A204.1 (cell line): ENCODE measurements at regions not wholly inside any gene's neighbourhood (a gene's known extent, or its start where the extent isn't known, plus 50 kb on each side); places are given as distances from the start of the nearest gene placed in this dataset.

Experiments
- FAIRE-seq: peaks from 2 replicates; lab custom pipeline; 2012; peaks lifted over from hg19 to GRCh38; lab: Jason Lieb, UNC

DNA sequence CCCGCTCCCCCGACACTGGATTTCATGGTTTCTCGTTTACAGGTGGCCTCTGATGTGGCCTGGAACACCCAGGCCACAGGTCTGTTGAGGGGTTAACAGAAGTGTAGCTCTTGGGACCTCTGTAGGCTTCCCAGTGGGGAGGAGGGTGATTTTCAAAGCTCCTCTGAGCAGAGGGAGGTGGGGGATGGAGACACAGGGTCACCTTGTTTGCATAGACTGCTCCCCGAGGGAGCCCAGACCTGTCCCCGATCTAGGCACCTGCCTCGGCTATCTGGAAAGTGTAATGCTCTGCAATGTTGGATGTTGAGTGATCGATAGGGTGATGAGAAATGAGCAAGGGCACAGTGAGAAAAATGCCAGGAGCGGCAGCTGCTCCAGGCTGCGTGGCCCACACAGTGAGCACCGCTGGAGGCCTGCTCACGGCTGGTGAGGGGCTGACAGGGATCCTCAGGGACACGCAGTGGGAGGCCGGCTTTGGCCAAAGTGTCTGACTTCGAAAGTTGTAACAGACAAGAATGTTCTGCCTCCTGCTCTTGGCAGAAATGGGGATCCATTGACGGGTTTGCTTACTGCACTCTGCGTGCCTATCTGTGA, 594.1 kb downstream of the BRD1 start:
- no peak for FAIRE-seq

DNA sequence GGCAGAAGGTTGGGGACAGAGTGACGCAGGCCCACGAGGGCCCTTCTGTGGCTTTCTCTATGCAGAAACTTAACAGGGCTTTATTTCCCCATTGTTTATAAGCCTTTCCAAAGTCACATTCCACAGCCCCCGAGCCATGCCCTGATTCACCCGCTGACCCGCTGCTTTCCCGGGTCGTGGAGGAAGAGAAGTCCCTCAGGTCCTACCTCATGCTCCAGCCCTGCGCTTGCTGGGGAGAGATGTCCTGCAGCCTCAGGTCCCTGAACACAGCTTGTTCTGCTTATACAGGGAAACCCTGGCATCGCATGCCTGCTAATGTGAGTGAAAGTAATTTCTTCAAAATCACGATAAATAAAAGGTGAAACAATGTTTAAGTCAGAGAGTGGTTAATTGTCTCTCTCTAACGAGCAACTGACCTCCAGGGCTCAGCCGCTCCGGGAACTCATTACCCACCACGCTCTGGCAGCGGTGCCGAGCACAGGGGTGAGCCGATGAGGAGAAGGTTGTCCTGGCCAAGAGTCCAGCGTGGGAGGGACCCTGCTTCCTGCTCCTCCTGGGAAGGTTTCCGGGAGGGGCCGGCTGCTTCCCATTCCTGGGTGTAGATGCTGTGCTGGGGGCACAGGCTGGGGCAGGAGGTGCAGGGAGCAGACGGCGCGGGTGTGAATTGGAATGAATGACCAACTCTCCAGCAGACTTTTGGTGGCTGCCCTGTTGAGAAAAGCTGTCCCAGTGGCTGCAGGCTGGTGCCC, 595.2 kb downstream of the BRD1 start:
- FAIRE-seq: no peak

DNA sequence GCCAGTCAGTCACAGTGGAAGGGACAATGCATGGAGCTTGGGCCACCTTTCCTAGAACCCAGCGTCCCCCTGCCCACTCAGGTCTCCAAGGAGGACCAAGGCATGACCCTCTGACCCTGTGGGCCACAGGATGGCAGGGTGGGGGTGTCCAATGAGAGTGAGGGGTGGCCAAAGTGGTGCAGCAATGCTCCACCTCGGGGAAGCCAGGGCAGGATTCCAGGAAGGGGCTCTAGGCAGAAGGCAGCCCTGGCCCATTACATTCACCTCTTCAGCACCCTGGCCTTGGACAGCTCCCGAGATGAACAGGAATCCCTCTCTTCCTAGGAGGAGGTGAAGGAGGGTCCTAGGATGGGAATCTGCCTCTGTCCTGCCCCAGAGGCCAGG, 597.5 kb downstream of the BRD1 start:
- FAIRE-seq: no peak

DNA sequence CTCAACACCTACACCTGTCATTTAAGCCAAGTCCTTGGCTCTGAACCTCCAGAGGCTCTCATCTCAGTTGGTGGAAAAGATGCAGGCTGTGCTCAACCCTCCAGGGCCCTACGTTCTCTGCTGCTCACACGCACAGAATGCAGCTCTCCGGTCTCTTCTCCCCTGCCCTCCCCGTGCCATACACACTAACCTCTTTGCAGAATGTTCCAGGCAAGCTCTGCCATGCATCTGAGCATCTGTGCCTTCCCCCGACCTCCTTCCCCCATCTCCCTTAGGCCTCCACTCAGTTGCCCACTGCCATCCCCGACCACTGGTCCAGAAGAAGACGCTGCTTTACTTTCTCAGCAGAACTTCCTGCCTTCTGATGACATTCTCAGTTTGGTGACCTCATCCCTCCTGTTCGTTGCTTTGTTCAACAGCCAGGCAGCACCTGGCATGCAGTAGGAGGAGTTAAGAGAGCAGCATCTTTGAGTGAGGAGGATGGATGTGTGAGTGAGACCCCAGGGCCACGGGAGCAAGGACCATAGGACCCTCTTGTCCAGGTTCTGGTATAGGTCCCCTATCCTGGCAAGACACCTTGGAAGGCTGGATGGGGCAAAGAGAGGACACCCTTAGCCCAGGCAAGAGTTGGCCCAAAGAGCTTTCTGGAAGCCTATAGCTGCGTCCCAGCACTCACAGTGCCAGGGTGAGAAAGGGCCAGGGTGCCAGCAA, 598.0 kb downstream of the BRD1 start:
- FAIRE-seq: no peak

DNA sequence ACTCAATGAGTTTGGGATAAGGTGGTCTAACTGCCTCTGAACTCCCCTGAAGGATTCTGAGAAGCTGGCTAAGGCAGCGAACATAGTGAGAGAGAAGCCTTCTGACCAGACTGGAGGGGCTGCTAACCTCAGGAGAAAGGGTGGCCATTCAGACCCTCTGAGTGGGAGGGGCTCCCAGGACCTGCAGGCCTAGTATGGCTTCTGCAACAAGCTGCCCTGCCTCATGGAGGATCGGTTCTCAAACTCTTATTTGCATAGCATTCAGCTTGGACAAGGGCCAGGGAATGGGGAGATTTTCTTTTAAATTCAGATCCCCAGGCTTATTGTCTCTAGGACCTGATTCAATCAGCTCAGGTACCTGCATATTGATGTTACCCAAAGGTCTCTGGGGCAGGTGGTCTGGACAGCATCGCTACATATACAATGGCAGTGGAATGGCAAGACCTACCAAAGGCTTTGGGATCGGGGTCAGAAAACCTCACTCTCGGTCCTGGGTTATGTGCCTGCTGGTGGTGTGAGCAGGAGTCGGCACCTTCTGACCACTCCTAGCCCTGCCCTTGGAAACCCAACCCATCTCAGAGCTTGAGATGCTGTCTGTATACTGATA, 599.1 kb downstream of the BRD1 start:
- no peak for FAIRE-seq

DNA sequence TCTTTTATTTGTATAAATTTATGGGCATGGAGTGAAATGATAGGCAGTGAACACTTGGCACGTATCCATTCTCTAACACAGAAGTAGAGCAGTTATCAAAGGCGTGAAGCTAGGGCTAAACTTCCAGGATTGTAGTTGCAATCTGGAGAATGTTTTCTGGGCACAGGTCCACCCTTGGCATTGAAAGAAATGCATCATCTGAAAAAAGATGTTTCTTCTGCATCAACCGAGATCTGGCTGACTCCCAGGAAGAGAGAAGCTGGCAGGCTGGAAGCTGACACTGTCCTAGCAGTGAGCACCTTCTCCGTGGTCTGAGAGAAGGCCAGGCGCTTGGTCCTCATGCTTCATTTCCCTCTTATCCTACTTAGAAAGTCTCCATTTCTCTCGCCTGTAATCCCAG, 600.0 kb downstream of the BRD1 start:
- no peak for FAIRE-seq

DNA sequence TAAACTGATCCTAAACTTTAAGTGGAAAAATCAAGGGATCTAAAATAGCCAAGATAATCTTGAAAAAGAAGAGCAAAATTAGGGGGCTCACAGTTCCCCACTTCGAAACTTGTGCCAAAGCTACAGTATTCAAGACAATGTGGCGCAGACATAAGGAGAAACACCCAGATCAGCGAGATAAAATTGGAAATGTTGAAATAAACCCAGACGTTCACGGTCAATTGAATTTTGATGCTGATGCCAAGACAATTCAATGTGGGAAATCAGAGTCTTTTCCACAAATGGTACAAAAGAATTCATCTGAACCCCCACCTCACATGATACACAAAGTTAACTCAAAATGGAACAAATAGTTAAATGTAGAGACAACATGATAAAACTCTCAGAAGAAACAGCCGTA, 601.6 kb downstream of the BRD1 start:
- FAIRE-seq: no peak

DNA sequence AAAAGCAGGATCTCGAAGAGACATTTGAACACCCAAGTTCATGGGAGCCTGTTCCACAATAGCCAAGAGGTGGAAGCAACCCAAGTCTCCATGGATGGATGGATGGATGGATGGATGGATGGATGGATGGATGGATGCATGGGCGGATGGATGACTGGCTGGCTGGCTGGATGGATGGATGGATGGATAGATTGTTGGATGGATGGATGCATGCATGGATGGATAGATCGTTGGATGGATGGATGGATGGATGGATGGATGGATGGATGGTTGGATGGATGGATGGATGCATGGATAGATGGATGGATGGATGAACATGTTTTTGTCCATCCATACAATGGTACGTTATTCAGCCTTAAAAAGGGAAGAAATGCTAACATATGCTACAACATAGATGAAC, 603.4 kb downstream of the BRD1 start:
- no peak for FAIRE-seq

DNA sequence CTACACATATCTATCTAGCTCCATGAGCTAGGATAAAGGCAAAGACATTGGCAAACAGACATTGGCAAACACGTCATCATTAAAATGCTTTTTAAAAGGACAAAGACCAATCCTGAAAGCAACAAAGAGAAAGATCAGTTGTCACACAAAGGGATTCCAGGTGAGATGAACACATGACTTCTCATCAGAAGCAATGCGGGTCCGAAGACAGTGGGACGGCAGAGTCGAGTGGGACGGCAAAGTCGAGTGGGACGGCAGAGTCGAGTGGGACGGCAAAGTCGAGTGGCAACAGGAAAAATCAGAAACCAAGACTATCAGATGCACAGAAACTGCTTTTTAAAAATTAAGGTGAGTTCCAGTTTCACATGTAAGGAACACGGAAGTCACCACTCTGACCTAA, 609.5 kb downstream of the BRD1 start:
- no peak for FAIRE-seq

DNA sequence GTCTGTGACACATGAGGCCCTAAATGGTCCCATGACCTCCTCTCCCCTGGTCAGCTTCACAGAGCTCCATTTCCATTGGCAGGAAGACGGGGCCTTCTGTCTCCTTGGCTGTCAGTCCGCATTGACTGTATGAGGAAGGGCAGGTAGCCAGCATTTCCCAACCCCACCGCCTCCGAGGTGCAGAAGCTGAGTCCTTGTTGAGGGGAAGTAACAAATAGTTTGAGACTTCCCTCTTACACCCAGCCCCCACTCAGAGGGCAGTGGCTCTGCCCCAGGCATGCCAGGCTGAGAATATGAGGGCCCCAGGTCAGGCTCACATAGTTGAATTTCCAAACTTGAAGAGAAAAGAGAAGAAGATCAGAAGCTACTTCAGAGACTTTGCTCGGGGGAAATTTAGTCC, 611.1 kb downstream of the BRD1 start:
- FAIRE-seq: no peak

DNA sequence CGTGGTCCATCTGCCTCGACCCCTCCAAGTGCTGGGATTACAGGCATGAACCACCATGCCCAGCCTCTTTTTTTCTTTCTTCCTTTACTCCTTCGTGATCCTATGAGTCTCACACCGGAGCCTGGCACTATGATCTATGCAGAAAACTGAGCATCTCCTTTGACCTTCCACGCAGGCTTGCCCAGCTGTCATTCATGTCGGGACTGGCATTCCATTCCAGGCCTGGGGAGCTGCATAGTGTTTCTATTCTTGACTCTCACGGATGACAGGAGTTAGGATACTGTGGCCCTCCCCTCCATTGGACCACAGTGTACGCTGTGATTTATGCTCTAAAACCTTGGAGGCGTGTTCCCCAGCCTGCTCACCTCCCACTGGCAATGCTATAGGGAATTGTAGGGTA, 611.8 kb downstream of the BRD1 start:
- FAIRE-seq: no peak

DNA sequence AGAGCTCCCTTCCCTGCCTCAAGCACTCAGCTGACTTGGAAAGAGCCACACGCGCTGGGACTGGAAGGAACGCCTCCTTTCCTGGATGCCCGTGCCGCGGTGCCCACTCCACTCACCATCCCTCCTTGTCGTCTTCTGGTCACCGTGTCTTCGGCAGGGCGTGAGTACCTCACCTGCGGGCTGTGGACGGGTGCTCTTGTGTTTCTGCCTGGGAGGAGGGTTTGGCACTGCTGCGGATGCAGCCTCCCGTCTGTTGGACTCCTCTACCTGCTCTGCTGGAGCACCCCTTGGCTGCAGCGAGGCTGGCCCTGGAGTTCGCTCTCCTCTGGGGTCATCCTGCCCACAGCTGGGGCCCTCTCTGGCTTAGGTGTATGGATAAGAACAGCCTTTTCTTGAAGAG, 612.7 kb downstream of the BRD1 start:
- FAIRE-seq: no peak

DNA sequence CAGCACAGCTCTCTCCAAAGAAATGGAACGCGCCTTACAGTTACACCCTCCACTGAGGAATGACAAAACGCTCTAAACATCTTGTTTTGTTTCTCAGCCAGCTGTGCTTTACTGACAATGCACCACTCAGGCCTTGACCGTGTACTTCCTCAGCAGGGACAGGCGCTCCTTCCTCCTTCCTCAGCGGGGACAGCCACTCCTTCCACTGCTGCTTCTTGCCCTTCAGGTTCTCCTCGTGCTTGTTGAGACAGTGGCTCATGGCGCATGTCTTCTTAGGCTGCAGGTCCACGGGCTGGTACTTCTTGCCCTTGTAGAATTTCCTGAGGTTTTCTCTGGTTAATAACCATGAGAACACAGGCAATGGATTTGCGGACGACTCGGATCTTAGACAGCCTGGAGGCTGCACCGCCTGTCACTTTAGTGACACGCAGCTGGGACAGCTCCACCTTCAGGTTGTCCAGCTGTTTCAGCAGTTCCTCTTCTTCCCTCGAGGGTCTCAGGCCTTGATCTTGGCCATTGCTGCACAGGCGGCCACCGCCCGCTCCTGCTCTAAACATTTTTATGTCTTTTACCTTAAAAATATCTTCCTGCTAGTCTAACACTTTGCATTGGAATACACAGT, 613.8 kb downstream of the BRD1 start:
- no peak for FAIRE-seq

DNA sequence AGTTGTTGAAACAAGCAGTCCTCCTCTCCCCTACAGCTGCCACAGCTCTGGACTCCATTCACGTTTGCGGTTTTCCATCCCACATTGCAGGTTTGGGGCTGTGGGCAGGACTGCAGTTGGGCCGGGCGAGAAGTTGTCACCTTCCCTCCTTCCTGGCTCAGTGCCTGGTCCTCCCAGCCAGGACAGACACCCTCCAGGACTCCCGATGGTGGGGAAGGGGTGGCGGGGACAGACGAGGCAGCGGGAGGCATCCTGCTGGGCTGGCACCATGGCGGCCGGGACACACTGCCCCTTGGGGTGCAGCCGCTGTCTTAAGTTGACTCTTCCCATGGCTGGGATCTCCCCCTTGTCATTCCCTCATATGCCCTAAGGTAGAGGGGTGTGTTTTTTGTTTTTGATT, 615.2 kb downstream of the BRD1 start:
- no peak for FAIRE-seq

DNA sequence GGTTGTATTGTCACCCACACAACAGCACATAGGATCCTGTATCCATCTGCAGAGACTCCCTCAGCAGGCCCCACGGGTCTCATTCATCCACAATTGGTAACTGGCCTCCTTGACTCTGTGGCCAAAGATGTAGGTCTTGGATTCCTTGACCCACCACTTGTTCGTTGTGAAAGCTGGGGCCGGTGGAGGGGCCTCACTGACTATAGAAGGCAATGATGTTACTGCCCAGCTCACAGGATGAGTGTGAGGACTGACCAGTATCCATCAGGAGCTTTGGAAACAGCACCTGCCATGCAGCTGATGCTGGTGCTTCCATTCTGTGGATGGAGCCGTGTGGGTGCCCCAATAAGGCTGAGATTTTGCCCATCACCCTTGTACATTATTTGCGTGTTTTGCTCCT, 615.7 kb downstream of the BRD1 start:
- FAIRE-seq: no peak

DNA sequence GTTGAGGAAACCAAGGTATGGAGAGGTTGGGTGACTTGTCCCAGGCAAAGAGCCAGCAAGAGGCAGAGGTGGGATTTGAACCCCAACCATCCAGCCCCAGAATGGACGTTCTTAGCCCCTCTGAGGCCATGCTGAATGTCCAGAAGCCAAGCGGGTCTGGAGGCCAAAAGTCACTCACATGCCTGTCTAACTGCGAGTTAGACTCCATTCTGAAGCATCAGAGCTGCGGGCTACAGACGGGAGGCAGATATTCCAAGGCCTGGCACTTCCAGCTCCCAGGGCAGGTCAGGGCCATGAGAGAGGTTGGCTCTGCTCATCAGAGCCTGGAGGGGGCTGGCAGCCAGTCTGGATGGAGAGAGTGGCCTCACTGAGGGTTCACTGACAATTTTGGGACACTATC, 616.5 kb downstream of the BRD1 start:
- FAIRE-seq: no peak

DNA sequence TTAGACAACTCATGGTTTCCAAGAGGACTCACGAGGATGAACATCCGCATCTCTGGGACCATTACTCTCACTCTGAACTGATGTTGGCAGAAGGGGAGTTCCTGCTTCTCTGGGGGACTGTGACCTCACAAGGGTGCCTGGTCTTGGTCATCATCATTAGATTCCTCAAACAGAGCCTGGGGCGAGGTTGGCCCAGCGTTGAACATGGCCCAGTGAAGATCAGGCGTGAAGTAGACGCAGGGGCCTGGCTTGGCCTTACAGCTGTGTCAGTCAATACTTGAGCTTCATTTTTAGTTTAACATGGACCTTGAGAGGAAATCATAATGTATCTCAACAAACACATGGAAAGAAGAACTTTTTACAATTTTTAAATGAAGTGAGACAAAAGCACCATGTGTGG, 617.1 kb downstream of the BRD1 start:
- no peak for FAIRE-seq

DNA sequence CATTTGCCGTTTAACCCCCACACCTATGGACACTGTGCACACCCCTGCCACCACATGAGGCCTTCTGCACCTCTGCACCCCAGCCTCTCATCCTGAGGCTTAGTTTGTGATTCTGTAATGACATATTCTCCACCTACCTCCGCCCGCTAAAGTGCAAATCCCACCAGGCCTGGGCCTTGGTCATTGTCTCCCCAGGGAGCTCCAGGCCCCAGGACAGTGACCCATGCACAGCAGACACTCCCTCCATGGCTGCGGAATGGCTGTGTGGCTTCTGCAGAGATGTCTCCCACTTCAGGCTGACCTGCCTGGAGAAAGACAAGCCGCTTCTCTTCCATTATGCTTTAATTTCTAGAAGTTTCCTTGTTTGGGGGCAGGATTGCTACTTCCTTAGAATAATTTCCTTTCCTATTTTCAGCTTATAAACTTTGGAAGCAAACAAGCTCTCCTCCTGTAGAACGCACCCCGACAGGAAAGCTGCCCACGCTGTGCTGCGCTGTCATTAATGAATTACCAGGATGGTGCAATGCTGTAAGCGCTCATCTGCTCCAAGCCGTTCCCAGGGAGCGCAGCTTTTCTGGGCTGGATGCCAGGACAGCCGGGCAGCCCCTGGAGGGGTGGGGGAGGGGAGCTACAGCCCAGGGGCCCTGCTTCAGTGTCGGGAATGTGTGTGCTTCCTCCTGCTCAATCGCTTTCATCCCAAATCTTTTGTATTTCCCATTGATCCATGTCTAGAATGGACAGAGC, 618.0 kb downstream of the BRD1 start:
- FAIRE-seq: no peak

DNA sequence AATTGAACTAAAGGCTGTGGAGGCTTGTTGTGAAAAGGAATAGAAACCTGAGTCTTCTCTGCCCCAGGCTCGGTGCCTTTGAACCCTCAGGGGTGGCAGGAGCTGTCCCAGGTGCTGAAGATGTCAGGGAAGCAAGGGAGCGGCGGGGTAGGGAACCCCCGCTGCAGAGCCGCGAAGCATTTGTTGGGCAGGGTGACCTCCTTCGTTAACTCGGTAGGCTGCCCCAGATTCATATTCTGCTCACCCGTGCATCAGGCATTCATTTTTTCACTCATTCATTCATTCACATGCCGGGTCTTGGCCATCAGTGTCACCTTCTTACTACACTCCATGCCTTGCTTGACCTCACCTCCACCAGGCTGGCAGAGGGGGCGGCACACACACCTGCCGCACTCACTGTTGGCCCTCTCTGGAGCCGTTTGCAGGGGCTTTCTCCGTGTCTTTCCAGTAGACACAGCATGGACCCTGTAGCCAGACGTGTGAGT, 618.9 kb downstream of the BRD1 start:
- FAIRE-seq: no peak

DNA sequence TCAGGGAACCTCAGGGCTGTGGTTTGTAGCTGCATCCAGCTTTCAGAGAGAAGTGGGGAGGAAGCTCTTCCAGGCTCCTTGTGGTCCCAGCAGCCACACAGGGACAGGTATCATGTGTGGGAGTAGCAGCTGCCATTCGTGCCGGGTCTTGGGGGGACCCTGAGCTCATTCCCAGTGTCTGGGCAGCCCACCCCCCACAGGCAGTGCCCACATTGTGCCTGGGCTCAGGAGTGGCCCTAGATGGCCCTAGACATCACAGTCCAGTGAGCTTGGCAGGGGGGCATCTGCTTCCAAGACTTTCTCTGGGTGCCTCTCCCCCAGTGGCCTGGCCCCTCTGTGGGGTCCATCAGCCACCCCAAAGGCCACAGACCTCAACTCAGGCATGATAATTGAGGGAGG, 619.7 kb downstream of the BRD1 start:
- no peak for FAIRE-seq

DNA sequence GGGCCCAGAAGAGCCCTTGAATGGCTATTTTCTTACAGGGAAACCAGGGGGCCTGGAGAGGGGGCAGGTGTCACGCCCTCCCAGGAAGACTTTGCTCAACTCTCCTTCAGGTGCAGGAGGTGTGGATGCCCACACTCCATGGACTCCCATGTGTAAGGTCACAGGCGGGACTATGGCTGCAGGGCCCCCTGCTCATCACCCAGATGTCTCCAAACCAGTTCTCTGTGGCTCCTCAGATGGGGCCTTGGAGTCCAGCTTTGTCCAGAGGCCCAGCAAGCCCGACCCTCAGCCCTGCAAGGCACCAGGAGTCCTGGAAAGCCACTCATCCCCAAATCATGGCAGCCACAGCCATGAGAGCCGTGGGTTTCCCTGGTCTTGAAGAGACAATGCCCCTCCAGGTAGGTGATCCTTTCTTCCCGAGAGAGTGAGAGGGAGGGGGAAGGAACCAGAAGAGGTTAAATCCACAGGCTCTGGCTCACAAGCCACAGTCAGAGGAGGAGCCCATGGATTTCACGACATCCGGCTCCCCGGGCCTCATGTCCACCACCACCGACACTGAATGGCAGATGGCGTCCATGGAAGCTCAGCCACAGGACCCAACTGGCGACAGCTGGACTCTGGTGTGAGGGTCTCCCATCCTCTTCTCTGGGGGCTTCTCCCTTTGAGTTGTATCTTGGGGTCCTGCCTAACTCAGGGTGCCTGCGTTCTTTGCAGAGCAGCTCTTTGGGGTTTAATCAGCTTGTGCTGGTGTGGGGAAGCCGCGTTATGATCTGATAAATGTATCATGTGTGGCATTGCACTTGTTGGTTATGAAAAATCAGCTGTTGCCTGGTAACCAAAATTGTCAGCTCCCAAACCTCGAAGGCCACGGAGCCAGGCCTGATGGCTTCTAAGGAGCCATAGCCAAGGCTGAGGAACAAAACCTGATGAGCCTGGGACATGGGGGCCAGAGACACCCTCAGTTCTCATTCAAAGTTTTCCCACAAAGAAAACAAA, 620.4 kb downstream of the BRD1 start:
- no peak for FAIRE-seq
